ENCODE measurements at regions not wholly inside any gene's neighbourhood (a gene's known extent, or its start where the extent isn't known, plus 50 kb on each side); places are given as distances from the start of the nearest gene placed in this dataset.

- no peak overlapping the region for H3K9ac ChIP-seq (ENCODE audit: low read depth, low read length, poor library complexity)
- no peaks in the 10 kb centered on the region for H3K36me3 ChIP-seq (replicated peaks in 1 of 2; ENCODE audit: control insufficient read depth in 2 of 2, insufficient read depth in 2 of 2, low read length in 2 of 2)
- no peak overlapping the region for H3K23ac ChIP-seq (ENCODE audit: low read depth, low read length, poor library complexity)
- no peak overlapping the region for H2BK15ac ChIP-seq (ENCODE audit: low read length)
- no peak overlapping the region for H3K4ac ChIP-seq (ENCODE audit: low read length)
- no peak overlapping the region for H2BK120ac ChIP-seq (ENCODE audit: low read depth, low read length)
- no peak overlapping the region for H2BK5ac ChIP-seq (ENCODE audit: low read length)
- no peak overlapping the region for H4K91ac ChIP-seq (ENCODE audit: low read depth, low read length, poor library complexity)
- H3K27me3 ChIP-seq (ENCODE audit: control insufficient read depth in 3 of 3, insufficient read depth in 3 of 3, low read depth in 1 of 3, low read length in 3 of 3): peaks cover 0 to 21% (median 0%) of the 10 kb centered on the region in 3 experiments
- no peaks in the 10 kb centered on the region for H3K9me3 ChIP-seq (replicated peaks in 1 of 2; ENCODE audit: control insufficient read depth in 2 of 2, insufficient read depth in 1 of 2, low read depth in 1 of 2, low read length in 2 of 2)
- no peak overlapping the region for H3K27ac ChIP-seq (replicated peaks; ENCODE audit: low read length)
- H3K18ac ChIP-seq (ENCODE audit: low read length): no peak overlapping the region
- no CpG with 5 or more reads among the region's 3 CpGs for WGBS, 2 donors (ENCODE audit: extremely low coverage in 2 of 2, insufficient read length in 2 of 2, insufficient replicate concordance in 1 of 2)
- H4K8ac ChIP-seq (ENCODE audit: low read depth, low read length): no peak overlapping the region
- H3K14ac ChIP-seq (ENCODE audit: low read length): no peak overlapping the region
- no peak overlapping the region for H3K4me3 ChIP-seq (ENCODE audit: low read length in 2 of 2)
- no peak overlapping the region for H2AFZ ChIP-seq (ENCODE audit: low read length)
- no peak for DNase-seq (ENCODE audit: low spot score)
- no peak overlapping the region for H3K4me2 ChIP-seq (ENCODE audit: insufficient read depth, low read length, poor library complexity, severe bottlenecking)
- H3K79me1 ChIP-seq (ENCODE audit: low read depth, low read length): no peaks in the 10 kb centered on the region
- peaks cover 0 to 9% of the 10 kb centered on the region in 2 donors for H3K4me1 ChIP-seq (ENCODE audit: control insufficient read depth in 2 of 2, insufficient read depth in 1 of 2, low read depth in 1 of 2, low read length in 2 of 2)
- H2BK12ac ChIP-seq (ENCODE audit: low read length): no peak overlapping the region
- H2AK5ac ChIP-seq (ENCODE audit: low read depth, low read length): no peak overlapping the region
Measured at GRCh38 chr10:104505521-104506042, 135.5 kb upstream of the SORCS3 start.

GRCh38 chr10:104509981-104510380, 131.1 kb upstream of the SORCS3 start:
- H4K91ac ChIP-seq (ENCODE audit: low read depth, low read length, poor library complexity): no peak overlapping the region
- H2AK5ac ChIP-seq (ENCODE audit: low read depth, low read length): no peak overlapping the region
- no peak overlapping the region for H2BK120ac ChIP-seq (ENCODE audit: low read depth, low read length)
- no peaks in the 10 kb centered on the region for H3K79me1 ChIP-seq (ENCODE audit: low read depth, low read length)
- H3K4me2 ChIP-seq (ENCODE audit: insufficient read depth, low read length, poor library complexity, severe bottlenecking): no peak overlapping the region
- H3K4me1 ChIP-seq (ENCODE audit: control insufficient read depth in 2 of 2, insufficient read depth in 1 of 2, low read depth in 1 of 2, low read length in 2 of 2): no peaks in the 10 kb centered on the region
- peak overlapping the region; percentile 46 for H3K18ac ChIP-seq (ENCODE audit: low read length)
- no peak overlapping the region for H3K14ac ChIP-seq (ENCODE audit: low read length)
- H3K9ac ChIP-seq (ENCODE audit: low read depth, low read length, poor library complexity): no peak overlapping the region
- no peak overlapping the region for H4K8ac ChIP-seq (ENCODE audit: low read depth, low read length)
- H3K27me3 ChIP-seq (ENCODE audit: control insufficient read depth in 3 of 3, insufficient read depth in 3 of 3, low read depth in 1 of 3, low read length in 3 of 3): peaks cover 0 to 6% (median 0%) of the 10 kb centered on the region in 3 experiments
- H3K23ac ChIP-seq (ENCODE audit: low read depth, low read length, poor library complexity): no peak overlapping the region
- no peak overlapping the region for H2AFZ ChIP-seq (ENCODE audit: low read length)
- WGBS, 2 donors (ENCODE audit: extremely low coverage in 2 of 2, insufficient read length in 2 of 2, insufficient replicate concordance in 1 of 2): no CpG with 5 or more reads among the region's 3 CpGs
- no peak for DNase-seq (ENCODE audit: low spot score)
- no peak overlapping the region for H2BK5ac ChIP-seq (ENCODE audit: low read length)
- H3K9me3 ChIP-seq (replicated peaks in 1 of 2; ENCODE audit: control insufficient read depth in 2 of 2, insufficient read depth in 1 of 2, low read depth in 1 of 2, low read length in 2 of 2): no peaks in the 10 kb centered on the region
- H3K4ac ChIP-seq (ENCODE audit: low read length): no peak overlapping the region
- no peak overlapping the region for H2BK15ac ChIP-seq (ENCODE audit: low read length)
- no peaks in the 10 kb centered on the region for H3K36me3 ChIP-seq (replicated peaks in 1 of 2; ENCODE audit: control insufficient read depth in 2 of 2, insufficient read depth in 2 of 2, low read length in 2 of 2)
- no peak overlapping the region for H3K27ac ChIP-seq (replicated peaks; ENCODE audit: low read length)
- no peak overlapping the region for H3K4me3 ChIP-seq (ENCODE audit: low read length in 2 of 2)
- no peak overlapping the region for H2BK12ac ChIP-seq (ENCODE audit: low read length)

GRCh38 chr10:104510644-104511043, 130.4 kb upstream of the SORCS3 start:
- H2BK12ac ChIP-seq (ENCODE audit: low read length): no peak overlapping the region
- peaks cover 0 to 9% (median 0%) of the 10 kb centered on the region in 3 experiments for H3K27me3 ChIP-seq (ENCODE audit: control insufficient read depth in 3 of 3, insufficient read depth in 3 of 3, low read depth in 1 of 3, low read length in 3 of 3)
- WGBS, 2 donors (ENCODE audit: extremely low coverage in 2 of 2, insufficient read length in 2 of 2, insufficient replicate concordance in 1 of 2): no CpG with 5 or more reads among the region's 2 CpGs
- no peak overlapping the region for H4K8ac ChIP-seq (ENCODE audit: low read depth, low read length)
- H3K4me2 ChIP-seq (ENCODE audit: insufficient read depth, low read length, poor library complexity, severe bottlenecking): no peak overlapping the region
- no peak overlapping the region for H3K9ac ChIP-seq (ENCODE audit: low read depth, low read length, poor library complexity)
- H3K9me3 ChIP-seq (replicated peaks in 1 of 2; ENCODE audit: control insufficient read depth in 2 of 2, insufficient read depth in 1 of 2, low read depth in 1 of 2, low read length in 2 of 2): no peaks in the 10 kb centered on the region
- no peak overlapping the region for H2BK15ac ChIP-seq (ENCODE audit: low read length)
- H3K4me1 ChIP-seq (ENCODE audit: control insufficient read depth in 2 of 2, insufficient read depth in 1 of 2, low read depth in 1 of 2, low read length in 2 of 2): no peaks in the 10 kb centered on the region
- DNase-seq (ENCODE audit: low spot score): no peak
- H3K79me1 ChIP-seq (ENCODE audit: low read depth, low read length): no peaks in the 10 kb centered on the region
- H3K4ac ChIP-seq (ENCODE audit: low read length): no peak overlapping the region
- H3K23ac ChIP-seq (ENCODE audit: low read depth, low read length, poor library complexity): no peak overlapping the region
- H3K4me3 ChIP-seq (ENCODE audit: low read length in 2 of 2): no peak overlapping the region
- no peak overlapping the region for H2BK5ac ChIP-seq (ENCODE audit: low read length)
- no peak overlapping the region for H2AK5ac ChIP-seq (ENCODE audit: low read depth, low read length)
- no peak overlapping the region for H2BK120ac ChIP-seq (ENCODE audit: low read depth, low read length)
- H3K18ac ChIP-seq (ENCODE audit: low read length): no peak overlapping the region
- no peak overlapping the region for H2AFZ ChIP-seq (ENCODE audit: low read length)
- H4K91ac ChIP-seq (ENCODE audit: low read depth, low read length, poor library complexity): no peak overlapping the region
- H3K27ac ChIP-seq (replicated peaks; ENCODE audit: low read length): no peak overlapping the region
- H3K14ac ChIP-seq (ENCODE audit: low read length): no peak overlapping the region
- no peaks in the 10 kb centered on the region for H3K36me3 ChIP-seq (replicated peaks in 1 of 2; ENCODE audit: control insufficient read depth in 2 of 2, insufficient read depth in 2 of 2, low read length in 2 of 2)

GRCh38 chr10:104512800-104513199, 128.3 kb upstream of the SORCS3 start:
- Histone ChIP-seq H3K18ac (ENCODE audit: low read length) (no peak overlapping the region), H2BK120ac (ENCODE audit: low read depth, low read length) (no peak overlapping the region), H2BK5ac (ENCODE audit: low read length) (no peak overlapping the region), H4K8ac (ENCODE audit: low read depth, low read length) (no peak overlapping the region), H4K91ac (ENCODE audit: low read depth, low read length, poor library complexity) (no peak overlapping the region), H3K9ac (ENCODE audit: low read depth, low read length, poor library complexity) (no peak overlapping the region), H2AK5ac (ENCODE audit: low read depth, low read length) (no peak overlapping the region), H2BK12ac (ENCODE audit: low read length) (no peak overlapping the region), H3K27ac (replicated peaks; ENCODE audit: low read length) (no peak overlapping the region), H3K27me3 (ENCODE audit: control insufficient read depth in 3 of 3, insufficient read depth in 3 of 3, low read depth in 1 of 3, low read length in 3 of 3) (peaks cover 0 to 3% (median 0%) of the 10 kb centered on the region in 3 experiments), H3K4me1 (ENCODE audit: control insufficient read depth in 2 of 2, insufficient read depth in 1 of 2, low read depth in 1 of 2, low read length in 2 of 2) (no peaks in the 10 kb centered on the region), H3K36me3 (replicated peaks in 1 of 2; ENCODE audit: control insufficient read depth in 2 of 2, insufficient read depth in 2 of 2, low read length in 2 of 2) (no peaks in the 10 kb centered on the region), H3K4ac (ENCODE audit: low read length) (no peak overlapping the region), H2AFZ (ENCODE audit: low read length) (no peak overlapping the region), H3K4me3 (ENCODE audit: low read length in 2 of 2) (no peak overlapping the region), H3K23ac (ENCODE audit: low read depth, low read length, poor library complexity) (no peak overlapping the region), H3K9me3 (replicated peaks in 1 of 2; ENCODE audit: control insufficient read depth in 2 of 2, insufficient read depth in 1 of 2, low read depth in 1 of 2, low read length in 2 of 2) (no peaks in the 10 kb centered on the region), H3K4me2 (ENCODE audit: insufficient read depth, low read length, poor library complexity, severe bottlenecking) (no peak overlapping the region), H3K79me1 (ENCODE audit: low read depth, low read length) (no peaks in the 10 kb centered on the region), H3K14ac (ENCODE audit: low read length) (no peak overlapping the region), H2BK15ac (ENCODE audit: low read length) (no peak overlapping the region)
- WGBS, 2 donors (ENCODE audit: extremely low coverage in 2 of 2, insufficient read length in 2 of 2, insufficient replicate concordance in 1 of 2): no CpG with 5 or more reads among the region's 8 CpGs
- no peak for DNase-seq (ENCODE audit: low spot score)

All from neuronal stem cell (in vitro differentiated cells).